ENCODE measurements at regions not wholly inside any gene's neighbourhood (a gene's known extent, or its start where the extent isn't known, plus 50 kb on each side); places are given as distances from the start of the nearest gene placed in this dataset.
"Not testable (repeated sequence)": the region's sequence is repeated elsewhere in the genome, so short reads cannot be mapped to it uniquely, and the experiment has no call there.

GRCh38 chr4:158051401-158052235 lies 121.2 kb downstream of the GASK1B start:
- no peak for DNase-seq

DNA sequence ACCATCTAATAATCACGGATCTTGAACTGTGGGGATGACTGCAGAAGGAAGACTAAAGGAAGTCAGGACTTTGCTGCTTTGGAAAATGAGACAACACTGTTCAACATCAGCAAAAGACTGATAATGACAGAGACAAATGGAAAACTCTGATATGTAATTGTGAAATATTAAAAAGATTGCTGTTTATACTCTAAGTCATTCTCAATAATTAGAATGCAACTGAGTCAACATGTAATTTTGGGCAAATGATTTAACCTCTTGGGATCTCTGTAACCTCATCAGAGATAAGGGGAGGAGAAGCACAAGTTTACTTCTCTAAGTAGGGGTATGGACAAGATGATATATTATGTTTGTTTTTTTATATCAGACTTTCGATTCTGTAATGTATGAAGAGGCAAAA lies 121.9 kb downstream of the GASK1B start:
- no peak for DNase-seq

DNA sequence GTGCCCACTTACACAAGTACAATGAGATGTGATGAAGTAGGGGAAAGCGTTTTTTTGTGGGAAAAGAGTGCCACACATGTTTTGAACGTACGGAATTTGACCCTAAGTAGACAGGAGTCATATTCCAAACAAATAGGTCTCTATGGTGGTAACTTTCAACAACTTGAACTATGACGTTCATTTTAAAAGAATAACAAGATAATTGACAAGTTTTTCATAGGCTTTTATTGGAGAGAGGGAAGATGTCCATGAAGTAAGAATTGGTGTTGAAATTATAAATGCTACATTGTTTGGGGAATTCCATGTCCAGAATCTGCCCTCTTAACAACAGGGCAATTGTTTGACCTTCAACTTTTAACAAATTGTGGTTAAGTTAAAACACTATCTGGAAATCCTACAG lies 126.5 kb downstream of the GASK1B start:
- DNase-seq: no peak

DNA sequence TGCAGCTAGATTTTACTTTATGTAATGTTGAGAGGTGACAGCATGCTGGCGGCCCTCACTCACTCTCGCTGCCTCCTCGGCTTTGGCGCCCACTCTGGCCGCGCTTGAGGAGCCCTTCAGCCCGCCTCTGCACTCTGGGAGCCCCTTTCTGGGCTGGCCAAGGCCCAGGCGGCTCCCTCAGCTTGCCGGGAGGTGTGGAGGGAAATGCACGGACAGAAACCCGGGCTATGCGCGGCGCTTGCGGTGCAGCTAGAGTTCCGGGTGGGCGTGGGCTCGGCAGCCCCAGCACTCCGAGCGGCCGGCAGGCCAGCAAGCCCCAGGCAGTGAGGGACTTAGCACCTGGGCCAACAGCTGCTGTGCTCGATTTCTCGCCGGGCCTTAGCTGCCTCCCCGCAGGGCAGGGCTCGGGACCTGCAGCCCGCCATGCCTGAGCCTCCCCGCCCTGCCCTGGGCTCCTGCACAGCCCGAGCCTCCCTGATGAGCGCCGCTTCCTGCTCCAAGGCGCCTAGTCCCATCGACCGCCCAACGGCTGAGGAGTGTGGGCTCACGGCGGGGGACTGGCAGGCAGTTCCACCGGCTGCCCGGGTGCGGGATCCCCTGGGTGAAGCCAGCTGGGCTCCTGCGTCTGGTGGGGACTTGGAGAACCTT lies 128.7 kb downstream of the GASK1B start:
- peak; percentile 9 for DNase-seq

DNA sequence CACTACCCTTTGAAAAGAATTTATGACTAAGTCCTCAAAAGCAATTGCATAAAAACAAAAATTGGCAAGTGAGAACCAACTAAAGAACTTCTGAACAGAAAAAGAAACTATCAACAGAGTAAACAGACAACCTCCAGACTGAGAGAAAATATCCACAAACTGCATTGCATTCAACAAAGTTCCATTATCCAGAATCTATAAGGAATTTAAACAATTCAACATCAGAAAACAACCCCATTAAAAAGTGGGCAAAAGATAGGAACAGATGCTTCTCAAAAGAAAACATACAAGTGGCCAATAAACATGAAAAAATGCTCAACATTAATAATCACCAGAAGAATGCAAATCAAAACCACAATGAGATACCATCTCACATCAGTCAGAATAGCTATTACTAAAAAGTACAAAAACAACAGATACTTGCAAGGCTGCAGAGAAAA lies 130.2 kb downstream of the GASK1B start:
- DNase-seq: no peak

- no peak for DNase-seq
Observed at GRCh38 chr4:158038718-158039117, 134.1 kb downstream of the GASK1B start.

DNA sequence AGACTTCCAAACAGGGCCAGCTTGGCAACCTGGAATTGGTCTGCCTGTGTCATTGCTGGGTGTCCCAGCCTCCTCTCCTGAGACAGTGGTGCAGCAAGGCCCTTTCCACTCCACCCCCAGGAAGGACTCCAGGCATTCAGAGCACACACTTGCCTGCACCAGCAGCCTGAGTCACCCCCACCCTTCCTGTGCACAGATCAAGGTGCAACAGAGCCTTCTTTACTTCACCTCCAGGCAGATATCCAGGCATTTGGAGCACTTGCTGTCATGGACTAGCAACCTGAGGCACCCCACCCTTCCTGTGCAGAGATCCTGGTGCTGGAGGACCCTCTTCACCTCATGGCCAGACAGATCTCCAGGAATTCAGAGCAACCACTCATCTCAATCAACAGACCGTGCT lies 135.8 kb downstream of the GASK1B start:
- DNase-seq: no peak

DNA sequence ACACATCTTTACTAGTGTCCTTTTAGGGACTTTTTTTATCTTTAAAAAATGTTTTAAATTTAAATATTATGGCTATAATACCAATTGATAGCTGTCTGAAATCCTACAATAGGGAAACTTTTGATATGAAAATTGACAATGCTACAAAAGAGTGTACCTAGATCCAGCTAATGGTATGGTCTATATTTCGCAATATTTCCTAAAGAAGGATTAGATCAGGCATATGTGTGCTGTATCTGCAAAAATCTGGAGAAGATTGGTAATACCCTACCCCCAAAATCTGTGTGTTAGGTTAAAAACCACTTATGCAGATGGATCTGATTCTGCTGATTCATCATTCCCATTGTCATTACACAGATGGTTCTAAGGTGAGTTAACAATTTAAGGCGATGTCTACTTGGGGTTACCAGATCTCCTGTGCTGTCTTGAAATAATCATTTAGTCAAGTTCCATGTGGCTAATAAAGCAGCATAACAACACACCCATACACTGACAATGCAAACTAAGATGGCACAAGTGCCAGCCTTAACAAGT lies 137.1 kb downstream of the GASK1B start:
- DNase-seq: no peak

DNA sequence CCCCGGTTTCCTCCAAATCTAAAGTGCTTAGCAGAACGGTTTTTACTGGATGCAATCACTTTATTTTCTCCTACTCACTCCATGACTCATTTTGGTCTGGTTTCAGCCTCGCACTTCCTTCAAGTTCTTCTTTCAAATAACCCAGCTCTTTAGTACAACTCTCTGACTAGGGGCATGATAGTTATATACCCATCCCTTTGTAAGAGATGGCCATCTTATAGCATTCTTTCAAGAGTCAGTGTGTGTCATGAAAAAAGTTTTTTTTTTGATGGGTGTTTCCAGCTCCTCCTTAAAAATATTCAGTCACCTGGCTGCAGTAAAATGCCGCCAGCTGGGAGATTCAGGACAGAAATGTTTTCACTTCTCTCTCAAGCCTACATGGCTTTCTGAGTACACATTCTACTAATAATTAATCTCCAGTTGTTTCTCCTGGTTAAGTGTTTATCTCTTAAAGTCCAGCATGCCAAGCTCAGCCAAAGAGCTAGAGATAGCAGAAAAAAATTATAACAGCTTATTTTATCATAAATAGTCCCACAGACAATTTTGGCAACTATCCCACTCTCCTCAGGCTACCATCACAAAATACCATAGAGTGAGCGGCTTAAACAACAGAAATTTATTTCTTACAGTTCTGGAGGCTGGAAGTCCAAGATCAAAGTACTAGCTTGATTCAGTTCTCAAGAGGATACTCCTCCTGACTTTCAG lies 139.3 kb downstream of the GASK1B start:
- DNase-seq: no peak

GRCh38 chr4:158032733-158033415 lies 140.0 kb downstream of the GASK1B start:
- no peak for DNase-seq

DNA sequence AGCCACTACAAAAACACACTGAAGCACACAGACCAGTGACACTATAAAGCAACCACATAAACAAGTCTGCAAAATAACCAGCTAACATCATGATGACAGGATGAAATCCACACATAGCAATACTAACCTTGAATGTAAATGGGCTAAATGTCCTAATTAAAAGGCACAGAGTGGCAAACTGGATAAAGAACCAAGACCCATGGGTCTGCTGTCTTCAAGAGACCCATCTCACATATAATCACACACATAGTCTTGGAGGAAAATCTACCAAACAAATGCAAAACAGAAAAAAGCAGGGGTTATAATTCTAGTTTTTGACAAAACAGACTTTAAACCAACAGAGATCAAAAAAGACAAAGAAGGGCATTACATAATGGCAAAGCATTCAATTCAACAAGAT lies 144.4 kb downstream of the GASK1B start:
- not testable (repeated sequence) for DNase-seq

DNA sequence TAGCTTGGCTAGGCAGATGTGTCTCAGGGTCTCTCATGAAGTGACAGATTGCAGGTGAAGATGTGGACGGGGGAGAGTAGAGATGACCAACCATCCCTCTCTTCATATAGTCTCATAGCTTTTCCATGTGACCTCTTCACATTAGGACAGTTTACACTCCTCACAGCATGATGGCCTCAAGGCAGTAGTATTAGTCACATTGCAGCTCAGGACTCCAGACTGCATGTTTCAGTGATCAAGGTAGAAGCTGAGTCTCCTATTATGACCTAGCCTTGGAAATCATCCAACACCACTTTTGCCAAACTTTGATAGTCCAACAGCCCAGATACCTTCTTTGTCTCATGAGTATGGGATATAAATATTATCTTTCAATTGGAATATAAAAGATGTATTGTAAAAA lies 147.7 kb downstream of the GASK1B start:
- no peak for DNase-seq

DNA sequence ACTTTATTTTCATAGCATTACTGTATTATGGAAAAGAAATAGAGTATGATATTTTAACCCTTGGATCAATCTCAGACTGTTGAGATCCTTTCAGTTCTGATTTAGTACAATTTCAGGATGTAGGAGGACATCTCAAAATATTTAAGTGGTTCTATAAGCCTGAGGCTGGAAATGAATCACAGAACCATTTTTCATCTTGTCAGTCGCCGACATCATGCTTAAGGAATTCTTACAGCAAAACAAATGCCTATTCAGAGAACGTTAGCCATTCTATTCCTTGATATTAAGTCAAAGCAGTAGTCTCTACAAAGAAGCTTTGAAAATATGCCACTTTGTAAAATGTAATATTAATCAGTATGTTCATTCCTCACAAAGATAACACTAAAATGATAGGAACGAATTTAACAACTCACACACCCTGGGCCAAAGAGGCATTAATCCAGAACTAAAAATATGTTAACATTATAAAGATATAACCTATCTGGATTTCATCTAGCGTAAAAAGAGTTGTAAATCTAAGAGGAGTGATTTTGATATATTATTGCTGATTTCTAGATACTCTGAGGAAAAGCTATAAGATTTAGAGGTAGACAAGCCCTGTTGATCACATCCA lies 152.0 kb downstream of the GASK1B start:
- DNase-seq: no peak

GRCh38 chr4:158020176-158020575 lies 152.6 kb downstream of the GASK1B start:
- DNase-seq: no peak

GRCh38 chr4:158018831-158019230 lies 154.0 kb downstream of the GASK1B start:
- no peak for DNase-seq

DNA sequence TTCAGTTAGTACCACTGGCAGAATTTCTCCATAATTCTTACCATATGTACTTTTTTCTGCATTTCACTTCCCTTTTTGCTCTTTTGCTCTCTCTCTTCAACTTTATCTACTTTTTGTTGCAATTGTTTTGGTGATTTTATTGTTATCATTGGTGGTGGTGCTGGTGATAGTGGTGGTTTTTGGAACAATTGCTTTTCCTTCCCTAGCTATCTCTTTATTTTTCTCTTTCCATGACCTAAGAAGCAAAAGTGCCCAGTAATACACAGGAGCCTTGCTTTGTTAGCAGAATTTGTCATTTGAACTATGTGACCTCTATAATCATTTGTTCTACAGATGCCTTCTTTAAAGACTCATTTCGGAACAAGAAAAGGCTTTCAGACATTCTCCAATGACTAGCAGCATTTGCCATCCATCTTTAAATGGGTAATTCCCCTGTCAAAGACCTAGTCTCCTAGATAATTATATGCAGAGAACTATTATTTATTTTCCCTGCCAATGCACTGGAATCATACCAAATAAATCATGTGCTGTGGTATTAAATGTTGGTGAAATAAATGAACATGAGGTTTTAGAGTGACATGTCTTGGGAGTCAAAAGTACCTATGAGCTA lies 154.5 kb downstream of the GASK1B start:
- no peak for DNase-seq

GRCh38 chr4:158016511-158016910 lies 156.3 kb downstream of the GASK1B start:
- no peak for DNase-seq

GRCh38 chr4:158015241-158015640 lies 157.6 kb downstream of the GASK1B start:
- no peak for DNase-seq

- no peak for DNase-seq
Observed at GRCh38 chr4:158013858-158014257, 159.0 kb downstream of the GASK1B start.

DNA sequence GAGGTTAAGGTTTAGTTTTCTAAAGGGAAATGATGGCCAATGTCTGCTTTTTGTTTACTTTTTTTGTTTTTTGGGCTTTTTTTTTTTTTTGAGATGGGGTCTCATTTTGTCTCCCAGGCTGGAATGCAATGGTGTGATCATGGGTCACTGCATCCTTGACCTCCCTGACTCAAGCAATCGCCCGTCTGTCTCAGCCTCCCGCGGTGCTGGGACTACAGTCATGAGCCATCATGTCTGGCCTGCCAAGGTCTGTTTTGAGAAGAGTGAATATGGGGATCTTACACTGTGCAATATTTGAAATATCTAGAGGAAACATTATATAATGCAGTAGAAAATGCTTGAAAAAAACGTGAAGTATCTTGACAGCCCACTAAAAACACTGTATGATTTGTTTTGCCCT lies 162.5 kb downstream of the GASK1B start:
- no peak for DNase-seq

- DNase-seq: no peak
Observed at GRCh38 chr4:158008551-158009218, 164.1 kb downstream of the GASK1B start.

- DNase-seq: no peak
Observed at GRCh38 chr4:158007566-158007965, 165.3 kb downstream of the GASK1B start.
